ENCODE measurements at regions not wholly inside any gene's neighbourhood (a gene's known extent, or its start where the extent isn't known, plus 50 kb on each side); places are given as distances from the start of the nearest gene placed in this dataset.
"Not testable (repeated sequence)": the region's sequence is repeated elsewhere in the genome, so short reads cannot be mapped to it uniquely, and the experiment has no call there.

DNA sequence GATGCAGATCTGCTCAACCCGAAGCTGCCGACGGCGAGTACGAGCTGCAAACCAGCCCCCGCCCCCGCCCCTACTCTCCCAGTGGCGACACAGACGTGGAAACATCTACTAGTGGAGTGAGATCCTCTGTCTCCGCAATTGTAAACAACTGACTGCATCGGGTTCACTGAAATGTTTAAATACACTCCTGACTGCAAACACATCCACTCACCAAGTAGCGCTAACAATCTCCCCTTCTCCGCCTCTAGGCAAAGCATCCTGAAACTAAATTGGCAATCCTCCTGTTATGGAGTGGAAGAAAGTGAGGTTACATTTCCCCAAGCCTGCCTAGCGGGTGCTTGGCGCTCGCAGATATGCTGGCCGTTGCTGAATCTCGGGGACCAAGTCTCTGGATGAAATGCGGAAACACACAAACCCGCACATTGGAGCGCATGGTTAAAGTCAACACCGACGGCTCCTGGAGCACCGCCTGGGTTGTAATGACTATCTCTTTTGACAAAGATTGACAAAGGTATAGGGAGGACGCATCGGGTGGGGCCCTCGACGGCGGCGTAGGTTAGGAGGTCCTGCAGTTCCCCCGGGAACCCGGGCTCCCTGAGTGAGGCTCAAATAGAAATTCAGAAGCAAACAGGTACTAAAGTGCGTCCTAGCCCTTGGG lies 117.0 kb upstream of the TEX13C start:
- FAIRE-seq = no peak

DNA sequence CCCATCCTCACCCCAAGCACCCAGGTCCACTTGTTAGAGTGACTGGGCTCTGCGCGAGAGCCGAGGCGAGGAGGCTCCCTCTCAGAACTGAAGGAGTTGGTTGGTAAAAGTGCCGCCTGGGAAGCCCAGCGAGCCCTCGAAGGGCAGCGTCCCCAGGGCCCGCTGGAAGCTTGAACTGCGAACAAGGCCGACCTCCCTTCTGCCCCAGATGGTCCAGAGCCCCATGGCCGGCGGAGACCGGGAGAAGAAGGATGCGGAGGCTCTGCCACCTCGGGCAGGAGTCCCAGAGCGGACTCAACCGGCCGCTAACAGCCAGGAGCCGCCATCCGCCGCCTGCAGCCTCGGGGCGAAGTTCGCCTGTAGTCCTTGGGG lies 116.3 kb upstream of the TEX13C start:
- no peak for FAIRE-seq

DNA sequence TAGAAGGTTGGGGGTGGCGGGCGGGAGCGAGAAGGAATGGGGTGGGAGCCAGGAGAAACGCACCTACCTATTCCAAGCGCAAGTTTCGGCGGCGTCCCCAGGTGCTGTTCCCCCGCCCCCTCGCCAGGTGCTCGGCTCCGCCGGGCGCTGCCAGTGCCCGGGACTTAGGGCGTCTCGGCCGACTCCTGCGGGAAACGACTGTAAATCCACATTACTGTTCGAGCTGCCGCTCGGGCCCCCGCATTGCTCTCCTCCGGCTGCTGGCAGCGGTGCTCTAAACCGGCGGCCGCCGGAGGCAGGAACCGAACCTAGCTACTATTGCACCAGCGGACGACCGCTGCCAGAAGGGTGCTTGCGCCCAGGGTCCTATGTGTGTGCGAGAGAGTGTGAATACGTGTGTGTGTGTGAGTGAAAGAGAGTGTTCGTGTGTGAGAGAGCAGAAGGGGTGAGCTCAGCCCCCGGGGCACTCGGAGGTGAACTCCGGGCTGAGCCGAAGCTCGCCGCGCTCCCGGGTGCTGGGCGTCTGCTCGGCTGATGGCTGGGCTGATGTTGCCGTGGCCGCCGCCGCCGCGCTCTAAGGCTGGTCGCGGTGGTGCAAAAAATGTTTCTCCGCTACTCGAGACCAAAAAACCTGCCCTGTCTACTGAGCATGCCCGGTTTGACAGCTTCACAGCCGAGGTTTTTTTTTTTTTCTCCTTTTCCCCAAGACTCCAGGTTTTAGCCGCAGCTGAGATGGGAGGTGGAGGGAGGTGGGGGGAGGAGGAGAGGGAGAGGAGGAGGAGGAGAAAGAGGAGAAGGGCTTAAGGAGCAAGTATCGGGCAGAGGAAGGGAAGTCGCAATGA lies 115.7 kb upstream of the TEX13C start:
- FAIRE-seq = no peak

DNA sequence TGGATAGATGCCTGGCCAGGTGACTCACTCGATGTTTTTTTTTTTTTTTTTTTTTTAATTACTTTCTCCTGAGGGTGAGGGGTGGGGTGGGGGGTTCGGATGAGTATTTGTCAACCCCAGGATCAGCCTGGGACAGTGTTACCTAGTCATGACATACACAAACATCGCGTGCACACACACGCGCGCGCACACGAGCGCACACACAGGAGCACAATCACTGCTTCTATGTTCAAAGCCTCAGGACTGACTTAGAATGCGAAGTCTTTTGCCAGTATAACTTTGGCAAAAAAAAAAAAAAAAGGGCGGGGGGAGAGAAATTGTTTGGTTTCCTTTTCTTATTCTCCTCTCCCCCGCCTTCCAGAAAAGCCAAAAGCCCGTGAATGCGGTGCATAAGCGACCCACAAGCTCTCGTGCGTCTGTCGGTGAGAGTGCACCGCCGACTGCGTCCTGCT lies 115.0 kb upstream of the TEX13C start:
- FAIRE-seq = no peak

DNA sequence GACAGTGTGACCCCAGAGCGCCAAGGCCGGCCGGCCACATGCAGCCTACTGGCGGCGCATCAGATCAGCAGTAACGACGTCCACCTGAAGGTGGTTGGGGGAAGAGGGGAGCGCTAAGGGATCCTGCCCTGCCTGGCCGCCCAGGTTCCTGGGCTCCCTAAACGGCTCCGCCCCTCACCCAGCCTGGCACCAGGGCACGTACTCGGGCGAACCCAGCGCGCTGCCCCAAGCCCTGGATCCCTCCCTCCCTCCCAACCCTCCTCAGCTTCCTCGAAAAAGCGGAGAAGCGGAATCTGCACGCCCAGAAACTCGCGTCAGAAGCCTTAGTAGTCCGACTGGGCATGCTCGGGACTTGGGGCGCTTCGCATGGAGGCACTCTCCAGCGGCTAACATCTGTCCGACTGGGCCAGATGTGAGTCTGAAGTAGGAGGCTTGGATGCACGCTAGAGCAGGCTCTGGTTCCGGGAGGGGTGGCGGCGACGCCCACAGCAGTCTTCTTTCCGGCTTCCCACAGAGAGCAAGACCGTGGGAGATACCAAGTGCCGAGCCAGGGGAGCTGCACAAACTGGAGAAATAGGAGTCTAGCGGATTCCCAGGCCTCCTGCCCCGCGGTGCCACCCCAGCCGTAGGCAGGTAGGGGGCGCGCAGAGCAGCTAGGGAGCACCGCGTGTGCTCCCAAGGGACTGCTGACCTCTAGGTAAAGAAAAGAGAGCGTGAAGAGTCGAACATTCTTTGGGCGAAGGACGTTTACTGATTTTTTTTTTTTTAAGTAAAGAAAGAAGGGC lies 114.3 kb upstream of the TEX13C start:
- no peak for FAIRE-seq

DNA sequence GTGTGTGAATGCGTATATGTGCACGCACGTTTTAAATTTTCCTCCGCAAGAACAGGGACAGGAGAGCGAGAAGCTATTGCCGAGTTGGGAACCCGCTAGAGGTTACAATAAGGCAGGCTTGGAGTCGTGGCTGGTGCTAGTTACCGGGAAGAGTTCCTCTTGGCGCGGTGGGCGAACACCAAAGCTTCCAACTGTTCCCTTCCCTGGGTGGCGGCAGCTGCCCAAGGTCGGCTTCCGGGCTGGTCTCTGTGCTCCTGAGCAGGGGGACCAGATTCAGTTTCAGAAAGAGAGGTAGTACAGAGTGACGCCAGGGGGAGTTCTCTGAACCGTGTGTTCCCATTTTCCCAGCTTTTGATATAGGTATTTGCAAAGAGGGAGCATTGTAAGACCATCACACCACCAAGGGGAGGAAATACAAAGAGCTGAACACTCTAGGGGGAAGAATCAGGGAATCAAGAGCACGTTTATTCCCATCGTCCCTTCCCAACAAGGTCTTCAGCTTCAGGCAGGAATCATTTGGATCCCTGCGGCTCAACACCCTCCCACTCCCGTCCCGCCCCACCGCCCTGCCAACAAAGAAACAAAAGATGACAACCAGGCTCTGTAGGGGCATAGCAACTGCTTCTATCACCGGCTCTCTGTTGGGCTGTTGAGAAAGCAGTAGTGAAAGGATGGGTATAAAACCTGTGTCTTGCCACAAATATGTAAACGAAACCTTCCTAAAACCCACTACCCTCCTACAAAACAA lies 113.6 kb upstream of the TEX13C start:
- FAIRE-seq = no peak

DNA sequence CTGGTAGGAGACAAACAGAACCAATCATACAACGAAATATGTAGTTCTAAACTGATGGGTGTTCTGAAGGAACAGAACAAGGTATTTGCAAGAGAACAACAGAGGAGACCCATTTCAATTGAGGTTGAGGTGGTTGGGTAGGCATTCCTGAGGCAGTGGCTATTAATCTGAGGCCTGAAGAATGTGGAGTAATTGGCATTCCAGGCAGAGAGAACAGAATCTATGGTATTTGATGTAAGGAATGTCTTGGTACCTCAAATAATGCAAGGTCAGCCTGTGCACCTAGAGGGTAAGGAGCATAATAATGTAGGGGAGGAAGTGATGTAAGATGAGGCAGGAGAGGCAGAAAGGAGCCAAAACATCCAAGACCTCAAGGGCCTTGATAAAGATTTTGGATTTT lies 109.5 kb upstream of the TEX13C start:
- no peak for FAIRE-seq

DNA sequence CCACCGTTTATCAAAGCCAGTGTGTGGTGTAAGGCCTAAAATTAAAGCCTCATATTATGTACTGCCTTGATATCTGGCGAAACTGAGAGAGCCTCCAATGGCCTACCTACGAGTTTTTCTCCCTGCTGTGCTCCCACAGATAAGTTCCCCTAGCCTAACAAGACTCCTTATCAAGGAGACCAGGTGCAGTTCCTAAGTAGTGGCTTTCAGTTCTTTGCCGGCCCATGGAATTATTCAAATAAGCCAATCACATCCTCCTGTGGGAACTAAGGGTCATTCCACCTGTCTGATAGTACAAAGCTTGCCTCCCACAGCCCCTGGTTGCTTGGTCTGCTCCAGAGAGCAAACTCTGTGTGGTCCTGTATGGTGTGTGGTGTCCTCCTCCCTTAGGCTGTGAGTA lies 99.8 kb upstream of the TEX13C start:
- no peak for FAIRE-seq

DNA sequence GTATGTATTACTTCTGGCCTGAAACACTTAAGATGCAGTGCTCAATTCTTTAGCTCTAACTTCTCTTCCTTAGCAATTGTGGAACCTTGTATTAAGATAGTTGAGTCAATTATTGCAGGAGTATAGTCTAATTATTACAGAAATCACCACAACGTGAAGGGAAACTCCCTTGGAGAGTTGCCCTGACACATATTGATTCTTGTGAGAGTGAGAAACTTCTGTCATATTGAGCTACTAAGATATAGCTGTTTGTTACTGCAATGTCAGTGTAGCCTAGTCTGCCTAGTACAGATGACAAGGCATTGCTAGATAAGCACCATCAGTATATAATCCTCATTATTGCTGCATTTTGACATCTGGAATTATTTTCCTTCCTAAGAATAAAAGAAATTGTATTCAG lies 82.7 kb upstream of the TEX13C start:
- FAIRE-seq = no peak

DNA sequence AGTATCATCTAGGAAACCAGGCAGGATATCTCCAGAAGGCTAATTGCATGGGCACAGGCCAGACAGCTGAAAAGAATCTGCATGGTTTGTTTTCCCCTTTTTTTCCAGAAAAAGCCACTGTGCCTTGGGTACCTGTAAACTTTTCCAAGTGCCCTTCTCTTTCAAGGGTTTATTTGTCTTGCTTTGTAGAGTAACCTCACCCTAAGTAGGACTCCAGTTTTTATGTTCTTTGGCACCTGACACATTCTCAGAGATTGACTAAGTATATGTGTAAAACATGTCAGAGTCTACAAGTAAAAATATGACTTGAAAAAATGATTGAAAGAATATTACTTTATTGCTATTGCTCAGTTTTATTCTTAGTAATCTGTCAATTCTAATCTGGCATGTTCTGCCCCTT lies 70.7 kb upstream of the TEX13C start:
- FAIRE-seq = no peak

DNA sequence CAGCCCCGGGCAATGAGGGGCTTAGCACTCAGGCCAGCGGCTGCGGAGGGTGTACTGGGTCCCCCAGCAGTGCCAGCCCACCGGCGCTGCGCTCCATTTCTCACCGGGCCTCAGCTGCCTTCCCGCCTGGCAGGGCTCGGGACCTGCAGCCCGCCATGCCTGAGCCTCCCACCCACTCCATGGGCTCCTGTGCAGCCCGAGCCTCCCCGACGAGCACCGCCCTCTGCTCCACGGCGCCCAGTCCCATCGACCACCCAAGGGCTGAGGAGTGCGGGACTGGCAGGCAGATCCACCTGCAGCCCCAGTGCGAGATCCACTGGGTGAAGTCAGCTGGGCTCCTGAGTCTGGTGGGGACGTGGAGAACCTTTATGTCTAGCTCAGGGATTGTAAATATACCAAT lies 63.9 kb upstream of the TEX13C start:
- FAIRE-seq = not testable (repeated sequence)

DNA sequence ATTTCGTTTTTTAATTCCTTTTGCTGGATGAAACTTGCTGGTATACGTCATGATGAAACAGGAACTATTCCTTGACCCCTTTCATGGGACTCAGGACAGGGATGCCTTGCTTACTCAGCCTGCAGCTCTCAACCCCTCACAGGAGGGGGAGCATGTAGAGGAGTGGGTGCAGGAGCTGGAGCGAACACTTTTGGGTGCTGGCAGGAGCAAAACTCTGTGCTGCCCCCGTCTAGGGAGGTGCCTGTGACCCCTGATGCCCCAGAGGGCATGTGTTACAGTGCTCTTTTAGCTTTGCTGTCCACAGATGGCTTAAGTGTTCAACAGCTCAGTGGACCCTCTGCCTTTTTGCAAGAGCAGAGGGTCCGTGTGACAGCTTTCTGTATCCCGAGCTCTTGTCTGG lies 56.8 kb upstream of the TEX13C start:
- no peak for FAIRE-seq

DNA sequence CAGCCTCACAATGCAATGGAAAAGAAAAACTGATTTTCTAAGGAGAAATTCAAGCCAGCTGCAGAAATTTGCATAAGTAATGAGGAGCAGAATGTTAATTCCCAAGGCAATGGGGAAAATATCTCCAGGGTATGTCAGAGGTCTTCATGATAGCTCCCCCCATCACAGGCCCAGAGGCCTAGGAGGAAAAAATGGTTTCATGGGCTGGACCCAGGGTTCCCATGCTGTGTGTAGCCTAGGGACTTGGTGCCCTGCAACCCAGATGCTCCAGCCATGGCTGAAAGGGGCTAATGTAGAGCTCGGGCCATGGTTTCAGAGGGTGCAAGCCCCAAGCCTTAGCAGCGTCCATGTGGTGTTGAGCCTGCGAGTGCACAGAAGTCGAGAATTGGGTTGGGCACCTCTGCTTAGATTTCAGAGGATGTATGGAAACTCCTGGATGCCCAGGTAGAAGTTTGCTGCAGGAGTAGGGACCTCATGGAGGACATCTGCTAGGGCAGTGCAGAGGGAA lies 53.5 kb upstream of the TEX13C start:
- FAIRE-seq = no peak
